Vagina (tissue), 2 donors: ENCODE measurements at regions not wholly inside any gene's neighbourhood (a gene's known extent, or its start where the extent isn't known, plus 50 kb on each side); places are given as distances from the start of the nearest gene placed in this dataset.

Experiments
- DNase-seq, 2 donors: peaks; one replicate each; pipeline ENCODE4 v3.0.0-alpha.2; 2017; ENCODE audit errors: extremely low spot score in 2 of 2
- H3K27ac ChIP-seq: fragments of 200-600 bp; sonication (generic); one replicate; pipeline ENCODE4 v1.5.1; 2019
- H3K27me3 ChIP-seq: fragments of 200-600 bp; sonication (generic); one replicate; pipeline ENCODE4 v1.5.1; 2019
- H3K36me3 ChIP-seq, 2 donors: fragments of 200-600 bp; sonication (generic); one replicate each; pipeline ENCODE4 v1.5.1; 2017 to 2019
- H3K4me1 ChIP-seq: fragments of 200-600 bp; sonication (generic); one replicate; pipeline ENCODE4 v1.5.1; 2019
- H3K4me3 ChIP-seq, 2 donors: fragments of 200-600 bp; sonication (generic); 1 replicate in 1 of 2; 2 replicates in 1 of 2; pipeline ENCODE4 v1.5.1; 2016 to 2019
- H3K9me3 ChIP-seq: fragments of 200-600 bp; sonication (generic); one replicate; pipeline ENCODE4 v1.5.1; 2019
- CTCF ChIP-seq, 3 experiments: fragments of 450-650 bp in 2 of 3; fragments of 200-600 bp in 1 of 3; sonication (generic) in 1 of 3; IDR thresholded peaks; one replicate each; pipeline ENCODE4 v1.5.1; 2017 to 2019; ENCODE audit warnings: antibody characterized with exemption in 3 of 3, mild to moderate bottlenecking in 2 of 3, moderate library complexity in 2 of 3
- POLR2A ChIP-seq, 2 donors: fragments of 450-650 bp; IDR thresholded peaks; one replicate each; pipeline ENCODE4 v1.6.1; 2017; ENCODE audit warnings: antibody characterized with exemption in 2 of 2, mild to moderate bottlenecking in 2 of 2, moderate library complexity in 2 of 2
- POLR2AphosphoS5 ChIP-seq, 2 donors: sonication (generic); formaldehyde crosslinking; IDR thresholded peaks; one replicate each; pipeline ENCODE4 v1.9.0; 2017; ENCODE audit warnings: antibody characterized with exemption in 2 of 2, mild to moderate bottlenecking in 2 of 2, low read depth in 1 of 2; ENCODE audit not compliant: insufficient read depth in 1 of 2
- intact Hi-C: fragments of 100-400 bp; cut with DNase I; formaldehyde crosslinking; loops from one replicate; pipeline ENCODE4 v1.15.1; 2023

GRCh38 chr7:68739306-68739705, 859.0 kb upstream of the AUTS2 start:
- TF ChIP-seq POLR2A (IDR thresholded peaks at IDR 0.05), result no peak
- TF ChIP-seq CTCF (IDR thresholded peaks at IDR 0.05), result no peak
- TF ChIP-seq POLR2AphosphoS5 (IDR thresholded peaks at IDR 0.05; ENCODE audit: insufficient read depth in 1 of 2, low read depth in 1 of 2), result no peak
- no peaks in the 10 kb centered on the region for H3K9me3 ChIP-seq
- DNase-seq, result no peak

GRCh38 chr7:68744036-68744435, 854.2 kb upstream of the AUTS2 start:
- no peaks in the 10 kb centered on the region for H3K4me1 ChIP-seq

More at GRCh38 chr7:68739306-68739705, 859.0 kb upstream of the AUTS2 start:
- H3K27ac ChIP-seq, result no peak overlapping the region
- H3K36me3 ChIP-seq, result no peaks in the 10 kb centered on the region
- no peak overlapping the region for H3K4me3 ChIP-seq
- no peaks in the 10 kb centered on the region for H3K27me3 ChIP-seq
- intact Hi-C loops, result no loop called here
- no peaks in the 10 kb centered on the region for H3K4me1 ChIP-seq

GRCh38 chr7:68748934-68749900, 849.1 kb upstream of the AUTS2 start:
- no peaks in the 10 kb centered on the region for H3K9me3 ChIP-seq
- H3K27me3 ChIP-seq, result no peaks in the 10 kb centered on the region
- no peaks in the 10 kb centered on the region for H3K36me3 ChIP-seq
- no peak for DNase-seq
- no peaks in the 10 kb centered on the region for H3K4me1 ChIP-seq
- intact Hi-C loops, result no loop called here
- H3K27ac ChIP-seq, result no peak overlapping the region
- no peak overlapping the region for H3K4me3 ChIP-seq
- TF ChIP-seq POLR2AphosphoS5 (IDR thresholded peaks at IDR 0.05; ENCODE audit: insufficient read depth in 1 of 2, low read depth in 1 of 2) (no peak), CTCF (IDR thresholded peaks at IDR 0.05) (no peak)

More at GRCh38 chr7:68744036-68744435, 854.2 kb upstream of the AUTS2 start:
- DNase-seq, result no peak
- H3K36me3 ChIP-seq, result no peaks in the 10 kb centered on the region
- TF ChIP-seq POLR2A (IDR thresholded peaks at IDR 0.05), result no peak
- no peak for TF ChIP-seq CTCF (IDR thresholded peaks at IDR 0.05)
- no peak for TF ChIP-seq POLR2AphosphoS5 (IDR thresholded peaks at IDR 0.05; ENCODE audit: insufficient read depth in 1 of 2, low read depth in 1 of 2)
- no peak overlapping the region for H3K4me3 ChIP-seq
- H3K9me3 ChIP-seq, result no peaks in the 10 kb centered on the region
- no peaks in the 10 kb centered on the region for H3K27me3 ChIP-seq
- no peak overlapping the region for H3K27ac ChIP-seq
- intact Hi-C loops, result no loop called here

GRCh38 chr7:68752485-68753178, 845.6 kb upstream of the AUTS2 start:
- Histone ChIP-seq H3K4me3 (no peak overlapping the region), H3K36me3 (no peaks in the 10 kb centered on the region), H3K27me3 (no peaks in the 10 kb centered on the region), H3K4me1 (no peaks in the 10 kb centered on the region), H3K27ac (no peak overlapping the region), H3K9me3 (no peaks in the 10 kb centered on the region)
- DNase-seq, result no peak
- intact Hi-C loops, result no loop called here
- TF ChIP-seq CTCF (IDR thresholded peaks at IDR 0.05), result no peak
- no peak for TF ChIP-seq POLR2A (IDR thresholded peaks at IDR 0.05)

- Histone ChIP-seq H3K9me3 (no peaks in the 10 kb centered on the region), H3K27me3 (no peaks in the 10 kb centered on the region), H3K4me1 (no peaks in the 10 kb centered on the region), H3K4me3 (no peak overlapping the region), H3K27ac (no peak overlapping the region), H3K36me3 (no peaks in the 10 kb centered on the region)
- TF ChIP-seq POLR2A (IDR thresholded peaks at IDR 0.05) (no peak), POLR2AphosphoS5 (IDR thresholded peaks at IDR 0.05; ENCODE audit: insufficient read depth in 1 of 2, low read depth in 1 of 2) (no peak)
- no peak for DNase-seq
- intact Hi-C loops, result no loop called here
Observed at GRCh38 chr7:68754414-68754813, 843.9 kb upstream of the AUTS2 start.
